KMS-11 (cell line): ENCODE measurements at regions not wholly inside any gene's neighbourhood (a gene's known extent, or its start where the extent isn't known, plus 50 kb on each side); places are given as distances from the start of the nearest gene placed in this dataset.

Experiments
- H2AFZ ChIP-seq: fragments of 200-600 bp; sonication (generic); 2 replicates; pipeline ENCODE4 v1.6.1; 2016; ENCODE audit warnings: antibody characterized with exemption, mixed run types, low read depth
- H3K27ac ChIP-seq: fragments of 200-600 bp; sonication (generic); 2 replicates; pipeline ENCODE4 v1.6.1; 2016; ENCODE audit warnings: mild to moderate bottlenecking, mixed run types
- H3K27me3 ChIP-seq: fragments of 200-600 bp; sonication (generic); 2 replicates; pipeline ENCODE4 v1.6.1; 2017; ENCODE audit warnings: mild to moderate bottlenecking, low read depth, mixed run types, moderate library complexity; ENCODE audit not compliant: insufficient read depth
- H3K36me3 ChIP-seq: fragments of 200-600 bp; sonication (generic); 2 replicates; pipeline ENCODE4 v1.6.1; 2017; ENCODE audit warnings: mild to moderate bottlenecking, mixed run types; ENCODE audit not compliant: insufficient read depth
- H3K4me1 ChIP-seq: fragments of 200-600 bp; sonication (generic); 2 replicates; pipeline ENCODE4 v1.6.1; 2016; ENCODE audit warnings: mild to moderate bottlenecking, low read depth, mixed run types; ENCODE audit not compliant: poor library complexity, severe bottlenecking
- H3K4me2 ChIP-seq: fragments of 200-600 bp; sonication (generic); 2 replicates; pipeline ENCODE4 v1.7.0; 2016; ENCODE audit warnings: mild to moderate bottlenecking, mixed run types
- H3K4me3 ChIP-seq: fragments of 200-600 bp; sonication (generic); IDR thresholded peaks from 2 replicates; pipeline ENCODE4 v1.6.1; 2017; ENCODE audit warnings: low read depth, low read length, mixed read lengths; ENCODE audit not compliant: insufficient read depth
- H3K79me2 ChIP-seq: fragments of 200-600 bp; sonication (generic); 2 replicates; pipeline ENCODE4 v1.6.1; 2016; ENCODE audit warnings: low read depth, mixed run types; ENCODE audit not compliant: insufficient read depth
- H3K9ac ChIP-seq: fragments of 200-600 bp; sonication (generic); 2 replicates; pipeline ENCODE4 v1.6.1; 2016; ENCODE audit warnings: mild to moderate bottlenecking, mixed run types
- H4K20me1 ChIP-seq: fragments of 200-600 bp; sonication (generic); 2 replicates; pipeline ENCODE4 v1.6.1; 2016; ENCODE audit warnings: mild to moderate bottlenecking, mixed run types; ENCODE audit not compliant: insufficient read depth
- TF ChIP-seq, protein P1 (sequence below): fragments of 200-600 bp; sonication (generic); conservative IDR thresholded peaks from 2 replicates; pipeline ENCODE4 v1.6.1; 2017; ENCODE audit warnings: low read depth, mild to moderate bottlenecking, antibody characterized with exemption, low read length, moderate library complexity, mixed read lengths

DNA sequence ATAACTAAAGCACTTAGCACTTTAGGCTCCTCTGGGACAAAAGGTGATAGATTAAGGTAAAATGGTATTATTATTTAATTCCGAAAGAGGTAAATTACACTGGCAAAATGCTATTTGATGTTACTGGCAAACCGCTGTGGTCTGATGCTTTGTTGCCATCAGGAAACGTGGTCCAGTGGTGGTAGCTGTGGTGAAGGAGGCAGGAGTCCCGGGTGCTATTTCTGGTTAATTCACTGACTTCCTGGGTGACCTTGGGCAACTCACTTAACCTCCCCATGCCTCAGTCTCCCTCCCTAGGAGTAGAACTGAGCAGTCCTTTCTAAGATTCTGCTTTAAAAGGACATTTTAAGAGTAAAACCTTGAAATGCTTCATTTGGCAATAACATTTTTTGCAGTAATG, 233.4 kb downstream of the ZPLD1 start:
- TF ChIP-seq, protein P1, sequence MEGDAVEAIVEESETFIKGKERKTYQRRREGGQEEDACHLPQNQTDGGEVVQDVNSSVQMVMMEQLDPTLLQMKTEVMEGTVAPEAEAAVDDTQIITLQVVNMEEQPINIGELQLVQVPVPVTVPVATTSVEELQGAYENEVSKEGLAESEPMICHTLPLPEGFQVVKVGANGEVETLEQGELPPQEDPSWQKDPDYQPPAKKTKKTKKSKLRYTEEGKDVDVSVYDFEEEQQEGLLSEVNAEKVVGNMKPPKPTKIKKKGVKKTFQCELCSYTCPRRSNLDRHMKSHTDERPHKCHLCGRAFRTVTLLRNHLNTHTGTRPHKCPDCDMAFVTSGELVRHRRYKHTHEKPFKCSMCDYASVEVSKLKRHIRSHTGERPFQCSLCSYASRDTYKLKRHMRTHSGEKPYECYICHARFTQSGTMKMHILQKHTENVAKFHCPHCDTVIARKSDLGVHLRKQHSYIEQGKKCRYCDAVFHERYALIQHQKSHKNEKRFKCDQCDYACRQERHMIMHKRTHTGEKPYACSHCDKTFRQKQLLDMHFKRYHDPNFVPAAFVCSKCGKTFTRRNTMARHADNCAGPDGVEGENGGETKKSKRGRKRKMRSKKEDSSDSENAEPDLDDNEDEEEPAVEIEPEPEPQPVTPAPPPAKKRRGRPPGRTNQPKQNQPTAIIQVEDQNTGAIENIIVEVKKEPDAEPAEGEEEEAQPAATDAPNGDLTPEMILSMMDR = no peak
- H3K4me1 ChIP-seq = peaks cover 3% of the 10 kb centered on the region
- H2AFZ ChIP-seq = no peak overlapping the region
- H3K27ac ChIP-seq = no peak overlapping the region
- H3K4me3 ChIP-seq = no peak overlapping the region
- H3K4me2 ChIP-seq = no peak overlapping the region
- H3K36me3 ChIP-seq = no peaks in the 10 kb centered on the region
- H4K20me1 ChIP-seq = no peaks in the 10 kb centered on the region
- H3K79me2 ChIP-seq = no peaks in the 10 kb centered on the region
- H3K27me3 ChIP-seq = no peaks in the 10 kb centered on the region
- no peak overlapping the region for H3K9ac ChIP-seq

DNA sequence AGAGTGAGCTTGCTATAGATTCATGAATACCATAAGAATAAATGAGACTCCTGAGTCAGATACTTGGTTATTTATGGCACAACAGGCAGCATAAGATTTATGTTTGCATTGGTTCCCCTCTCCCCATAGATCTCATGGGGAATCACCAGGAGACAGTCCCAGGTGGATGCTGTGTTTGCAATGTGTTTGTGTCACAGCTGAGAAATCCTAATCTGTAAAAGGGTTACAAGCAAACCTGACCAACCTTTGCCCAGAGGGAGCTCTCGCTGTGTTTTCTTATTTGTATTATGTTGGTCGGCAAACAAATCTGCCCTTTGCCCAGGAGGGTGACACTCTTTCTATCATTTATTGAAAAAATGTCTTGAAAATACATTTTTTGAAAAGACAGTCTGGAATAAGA, 236.2 kb downstream of the ZPLD1 start:
- Histone ChIP-seq H2AFZ (no peak overlapping the region), H3K36me3 (no peaks in the 10 kb centered on the region), H3K4me1 (peaks cover 30% of the 10 kb centered on the region), H3K79me2 (no peaks in the 10 kb centered on the region), H3K27me3 (no peaks in the 10 kb centered on the region), H4K20me1 (no peaks in the 10 kb centered on the region), H3K27ac (no peak overlapping the region), H3K4me3 (no peak overlapping the region), H3K9ac (no peak overlapping the region), H3K4me2 (no peak overlapping the region)
- TF ChIP-seq, protein P1 = no peak

DNA sequence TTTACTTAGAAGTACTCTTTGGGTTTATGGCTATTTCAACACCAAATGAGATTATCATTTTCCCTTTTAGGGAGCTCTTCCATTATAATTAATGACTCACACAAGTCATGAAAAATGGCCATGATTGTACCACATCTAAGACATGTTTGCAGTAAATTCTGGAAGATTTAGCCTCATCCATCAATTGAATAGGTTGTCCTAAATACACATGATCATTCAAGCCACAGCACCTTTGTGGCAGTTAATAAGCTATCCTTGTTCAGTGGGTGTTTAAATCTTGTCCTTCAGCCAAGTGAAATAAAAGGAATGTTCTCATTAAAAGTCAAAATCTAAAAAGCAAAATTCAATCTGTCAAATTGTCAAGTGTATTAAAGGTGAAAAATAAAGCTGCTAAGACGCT, 237.5 kb downstream of the ZPLD1 start:
- no peak overlapping the region for H3K9ac ChIP-seq
- no peaks in the 10 kb centered on the region for H4K20me1 ChIP-seq
- no peaks in the 10 kb centered on the region for H3K36me3 ChIP-seq
- no peak overlapping the region for H3K4me3 ChIP-seq
- no peak overlapping the region for H3K4me2 ChIP-seq
- no peaks in the 10 kb centered on the region for H3K79me2 ChIP-seq
- TF ChIP-seq, protein P1 = no peak
- H3K4me1 ChIP-seq = peaks cover 43% of the 10 kb centered on the region
- H3K27me3 ChIP-seq = no peaks in the 10 kb centered on the region
- no peak overlapping the region for H2AFZ ChIP-seq
- no peak overlapping the region for H3K27ac ChIP-seq

DNA sequence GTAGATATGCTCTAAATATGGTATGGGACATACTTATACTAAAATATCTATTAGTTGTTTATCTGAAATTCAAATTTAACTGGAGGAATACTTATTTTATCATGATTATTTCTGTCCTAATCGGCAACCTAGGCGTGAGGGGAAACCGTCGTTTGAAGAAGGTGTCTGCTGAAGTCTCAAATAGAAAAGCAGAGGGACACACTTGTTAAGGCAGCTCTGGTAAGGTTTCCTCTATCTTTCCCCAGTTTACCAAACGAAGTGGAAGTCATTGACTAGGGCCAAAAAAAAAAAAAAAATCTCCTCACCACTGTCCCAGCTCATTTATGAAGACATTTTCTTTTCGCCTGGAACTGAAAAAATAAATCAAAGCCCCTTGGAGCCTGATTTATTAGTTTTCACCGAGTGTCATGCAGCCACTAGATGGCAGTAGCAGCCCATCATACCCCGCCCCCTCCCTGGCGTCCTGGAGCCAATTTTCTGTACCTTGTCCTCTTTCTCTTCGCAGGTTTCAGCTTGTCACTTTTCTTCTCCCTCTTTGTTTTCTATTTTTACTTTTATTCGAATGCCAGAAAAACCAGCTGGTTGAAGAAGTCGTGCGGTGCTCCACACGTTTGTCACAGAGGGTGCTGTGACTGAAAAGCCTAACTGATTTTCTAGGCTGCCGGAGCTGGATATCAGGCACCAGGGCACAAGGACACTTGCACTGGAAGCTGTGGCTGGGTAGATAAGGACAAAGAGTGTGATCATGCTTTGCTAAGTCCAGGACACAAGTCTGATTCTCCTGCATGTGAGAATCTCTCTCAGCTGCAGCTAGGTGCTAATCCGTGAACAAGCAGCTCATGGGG, 238.7 kb downstream of the ZPLD1 start:
- H2AFZ ChIP-seq = peak overlapping the region; percentile 48; the same call in 1 of the 2 replicates
- peak overlapping the region; percentile 59 for H3K4me3 ChIP-seq

More for the DNA sequence above, 238.7 kb downstream of the ZPLD1 start:
- Histone ChIP-seq H3K4me1 (peaks cover 48% of the 10 kb centered on the region), H3K4me2 (peak overlapping the region; percentile 54; the same call in 1 of the 2 replicates), H3K36me3 (no peaks in the 10 kb centered on the region), H3K79me2 (no peaks in the 10 kb centered on the region), H3K27ac (no peak overlapping the region), H3K27me3 (no peaks in the 10 kb centered on the region), H3K9ac (no peak overlapping the region), H4K20me1 (no peaks in the 10 kb centered on the region)
- TF ChIP-seq, protein P1 = peak; percentile 89
